NCI-H128 (cell line): ENCODE measurements at regions not wholly inside any gene's neighbourhood (a gene's known extent, or its start where the extent isn't known, plus 50 kb on each side); places are given as distances from the start of the nearest gene placed in this dataset.
"Not testable (repeated sequence)": the region's sequence is repeated elsewhere in the genome, so short reads cannot be mapped to it uniquely, and the experiment has no call there.

Experiments used
- DNase-seq: peaks from one replicate; lab custom pipeline; 2025; ENCODE audit not compliant: unreplicated experiment; lab: John Stamatoyannopoulos, UW

DNA sequence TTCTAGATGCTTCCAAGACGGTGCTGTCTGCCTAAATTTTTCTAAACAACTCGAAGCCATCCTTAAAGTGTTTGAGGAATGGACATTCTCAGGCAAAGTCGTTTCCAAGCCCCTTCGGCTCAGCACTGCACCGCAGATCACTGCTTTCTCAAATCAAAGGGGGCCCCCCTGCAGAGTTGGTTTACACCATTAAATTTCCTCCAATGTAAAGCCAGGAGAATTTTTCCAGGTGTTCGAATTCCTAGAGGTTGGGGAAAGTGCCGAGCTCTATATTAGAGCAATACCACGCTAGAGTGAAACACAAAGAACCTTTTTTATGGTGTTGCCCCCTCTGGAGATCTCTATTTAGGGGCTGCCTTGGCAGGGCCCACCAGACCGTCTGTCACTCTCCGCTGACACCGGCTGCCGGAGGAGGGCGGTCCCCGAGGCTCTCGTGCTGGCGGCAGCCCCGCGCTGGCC, 277.9 kb upstream of the NR2F2 start:
- no peak for DNase-seq

DNA sequence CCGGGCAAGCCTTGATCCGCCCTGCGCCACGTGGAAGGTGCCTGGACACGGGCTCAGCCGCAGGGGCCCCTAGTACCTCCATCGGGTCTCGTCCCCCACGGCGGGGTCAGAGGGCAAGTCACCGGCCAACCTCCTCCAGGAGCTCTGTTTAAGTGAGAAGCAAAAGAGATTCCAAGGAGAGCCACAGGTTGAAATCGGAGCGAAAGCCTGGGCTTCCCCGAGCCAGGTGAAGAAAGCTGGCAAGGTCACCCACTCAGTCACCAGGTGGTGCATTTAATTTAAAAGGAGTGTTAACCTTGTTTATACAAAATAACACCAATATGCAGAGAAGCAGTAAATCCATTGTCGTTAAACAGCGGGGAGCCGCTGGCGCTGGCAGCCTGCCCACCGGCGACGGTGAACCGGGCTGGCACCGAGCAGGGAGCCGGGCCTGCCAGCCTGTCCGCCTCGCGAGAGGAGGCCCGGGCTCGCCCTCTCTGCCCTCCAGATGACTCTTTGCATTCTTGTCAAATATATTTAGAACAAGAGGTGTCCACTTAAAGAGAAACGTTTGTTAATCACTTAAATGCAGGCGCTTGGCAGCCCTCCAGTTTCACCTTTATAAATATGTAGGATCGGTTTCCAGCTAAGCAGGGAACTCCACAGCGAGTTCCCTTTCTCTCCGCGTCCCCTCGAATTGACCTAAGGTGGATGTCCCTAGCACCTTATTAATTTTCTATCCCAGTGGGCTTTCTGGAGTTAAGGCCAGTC, 277.3 kb upstream of the NR2F2 start:
- peak; percentile 63 for DNase-seq

DNA sequence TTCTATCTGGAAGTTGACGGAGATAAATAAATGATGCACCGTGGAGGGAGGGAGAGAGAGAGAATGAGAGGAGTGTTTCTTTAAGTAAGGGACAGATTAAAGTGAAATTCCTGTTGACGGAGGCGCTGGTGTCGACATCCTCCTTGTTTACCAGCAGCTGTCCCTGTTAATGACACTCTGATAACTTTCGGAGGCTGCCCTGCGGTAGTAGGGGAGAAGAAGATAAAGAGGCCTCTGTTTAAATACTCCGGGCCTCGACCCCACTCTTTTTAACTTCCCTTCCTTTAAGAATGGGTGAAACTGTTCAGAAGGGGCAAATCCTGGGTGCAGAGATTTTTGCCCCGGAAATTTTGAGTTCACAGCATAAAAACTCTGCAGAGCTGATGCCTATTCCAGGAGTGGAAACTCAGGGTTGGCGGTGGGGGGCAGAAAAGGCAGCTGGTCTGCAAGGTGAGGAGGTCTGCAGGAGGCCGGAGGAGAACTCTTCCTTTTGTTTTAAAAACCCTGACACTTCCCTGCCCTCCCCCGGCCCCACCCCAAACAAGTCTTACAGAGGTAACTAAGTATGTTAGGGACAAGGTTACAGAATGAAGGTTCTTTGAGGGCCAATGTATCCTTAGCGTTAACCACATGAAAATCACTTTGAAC, 276.6 kb upstream of the NR2F2 start:
- no peak for DNase-seq

DNA sequence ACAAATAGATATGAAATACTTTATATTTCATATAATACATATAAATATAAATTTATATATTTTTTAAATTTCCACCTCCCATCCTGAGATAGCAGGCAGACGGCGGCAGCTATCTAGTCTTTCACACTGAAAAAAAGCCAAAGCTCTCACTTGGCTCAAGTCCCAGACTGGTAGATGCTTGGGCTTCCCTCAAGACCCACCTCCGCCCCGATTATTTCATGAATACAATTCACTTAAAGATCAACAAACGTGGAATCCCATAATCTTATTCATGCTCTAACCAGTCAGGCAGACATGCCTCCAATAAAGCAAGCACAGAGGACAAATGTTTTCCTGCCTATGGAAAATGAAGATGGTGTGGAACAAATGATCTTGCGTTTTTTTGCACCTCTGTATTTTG, 275.9 kb upstream of the NR2F2 start:
- no peak for DNase-seq

DNA sequence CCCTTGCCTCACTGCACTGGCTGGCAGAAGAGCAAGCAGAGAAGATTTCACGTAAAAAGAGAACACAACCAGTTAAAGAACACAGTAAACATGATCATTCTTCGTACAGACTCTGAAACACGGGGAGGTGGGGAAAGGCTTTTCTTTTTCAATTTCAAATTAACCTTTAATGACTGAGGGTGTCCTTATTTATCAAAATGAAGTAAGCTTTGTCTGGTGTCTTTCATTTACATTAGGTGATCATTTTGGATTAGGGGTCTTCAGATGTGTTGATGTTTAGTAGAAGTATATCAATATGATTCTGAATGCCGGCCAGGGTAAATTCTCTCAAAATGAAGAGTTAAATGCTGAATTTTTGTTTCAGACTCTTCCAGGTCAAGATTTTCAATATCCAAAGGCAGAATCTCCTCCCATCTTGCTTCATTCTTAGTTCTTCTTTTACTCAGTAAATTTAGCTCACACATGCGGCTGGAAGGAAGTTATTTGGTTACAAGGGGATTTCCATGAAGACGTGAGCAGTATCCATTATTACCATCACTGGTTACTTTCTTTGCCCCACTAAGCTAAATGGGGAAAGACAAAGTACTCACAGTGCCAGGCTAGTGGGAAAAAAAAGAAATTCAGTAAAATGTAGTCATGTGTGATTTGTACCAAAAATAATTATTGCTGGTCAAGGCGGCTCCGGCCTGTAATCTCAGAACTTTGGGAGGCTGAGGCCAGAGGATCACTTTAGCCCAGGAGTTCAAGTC, 272.2 kb upstream of the NR2F2 start:
- no peak for DNase-seq

DNA sequence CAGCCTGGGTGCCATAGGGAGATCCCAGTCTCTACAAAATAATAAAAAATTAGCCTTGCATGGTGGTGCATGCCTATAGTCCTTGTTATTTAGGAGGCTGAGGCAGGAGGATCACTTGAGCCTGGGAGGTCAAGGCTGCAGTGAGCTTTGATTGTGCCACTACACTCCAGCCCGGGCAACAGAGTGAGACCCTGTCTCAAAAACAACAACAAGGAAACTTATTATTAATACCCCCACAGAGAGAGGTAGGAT, 271.7 kb upstream of the NR2F2 start:
- not testable (repeated sequence) for DNase-seq

DNA sequence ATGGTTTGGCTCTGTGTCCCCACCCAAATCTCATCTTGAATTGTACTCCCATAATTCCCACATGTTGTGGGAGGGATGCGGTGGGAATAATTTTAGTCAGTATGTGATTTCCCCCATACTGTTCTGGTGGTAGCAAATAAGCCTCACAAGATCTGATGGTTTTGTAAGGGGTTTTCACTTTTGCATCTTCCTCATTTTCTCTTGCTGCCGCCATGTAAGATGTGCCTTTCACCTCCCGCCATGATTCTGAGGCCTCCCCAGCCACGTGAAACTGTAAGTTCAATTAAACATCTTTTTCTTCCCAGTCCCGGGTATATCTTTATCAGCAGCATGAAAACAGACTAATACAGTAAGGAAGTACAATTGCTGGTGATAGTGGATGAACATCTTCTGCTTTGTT, 269.9 kb upstream of the NR2F2 start:
- not testable (repeated sequence) for DNase-seq

DNA sequence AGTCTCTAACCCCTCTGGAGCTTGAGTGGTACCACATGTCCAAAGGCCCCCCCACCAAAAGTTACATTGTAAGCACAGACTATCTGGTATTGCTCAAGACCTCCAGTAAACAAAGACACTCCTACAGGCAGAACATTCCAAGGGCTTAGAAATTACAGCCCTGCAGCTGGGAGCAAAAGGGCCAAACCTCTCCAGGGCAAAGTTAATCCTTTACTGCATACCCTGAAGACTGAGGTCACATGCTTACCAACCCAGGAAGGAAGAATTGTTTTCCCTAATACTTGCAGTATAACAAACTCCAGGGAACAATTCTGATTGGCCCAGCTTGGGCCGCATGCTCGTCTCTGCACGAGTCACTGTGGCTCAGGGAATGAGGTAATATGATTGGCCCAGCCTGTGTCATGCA, 266.1 kb upstream of the NR2F2 start:
- DNase-seq: no peak

DNA sequence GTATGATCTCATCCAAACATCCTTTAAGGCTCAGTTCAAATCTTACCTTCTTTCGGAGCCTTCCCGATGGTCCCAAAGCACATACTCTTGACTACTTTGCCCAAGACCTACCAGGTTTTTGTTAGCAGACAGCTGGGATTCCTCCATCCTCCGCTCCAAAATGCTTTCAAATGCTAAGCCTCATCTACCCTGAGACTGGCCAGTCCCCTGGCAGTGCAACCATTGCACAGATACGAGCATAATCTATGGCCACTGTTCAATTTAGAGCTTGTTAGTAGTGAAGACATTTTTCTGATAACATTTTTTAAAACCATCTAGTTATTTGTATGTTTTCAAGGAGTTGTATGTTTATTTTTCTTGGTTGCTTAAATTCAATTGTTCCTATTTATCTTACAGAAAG, 264.4 kb upstream of the NR2F2 start:
- no peak for DNase-seq

DNA sequence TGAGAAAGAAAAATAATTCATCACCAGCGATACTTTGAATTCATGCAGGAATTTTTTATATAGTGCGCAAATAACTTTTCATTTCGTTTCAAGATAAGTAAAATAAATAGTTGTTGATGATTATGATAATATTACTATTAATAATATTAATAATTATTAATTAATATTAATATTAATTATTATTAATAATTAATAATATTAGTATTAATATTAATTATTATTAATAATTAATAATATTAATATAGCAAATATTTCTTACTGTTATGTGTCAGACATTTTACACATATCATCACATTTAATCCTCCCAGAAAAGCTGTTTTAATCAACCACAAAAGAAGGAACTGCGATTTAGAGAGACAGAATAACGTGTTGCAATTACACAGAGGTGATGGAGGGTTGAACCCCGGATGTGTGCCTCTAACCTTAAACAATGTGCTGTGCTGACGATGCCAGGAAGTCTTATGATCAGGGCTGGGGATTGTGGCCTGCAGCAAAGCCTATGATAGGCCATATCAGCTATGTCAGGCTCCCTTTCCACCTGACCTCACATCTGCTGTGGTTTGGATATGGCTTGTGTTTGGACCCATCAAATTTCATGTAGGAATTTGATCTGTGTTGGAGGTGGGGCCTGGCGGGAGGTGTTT, 263.5 kb upstream of the NR2F2 start:
- no peak for DNase-seq

DNA sequence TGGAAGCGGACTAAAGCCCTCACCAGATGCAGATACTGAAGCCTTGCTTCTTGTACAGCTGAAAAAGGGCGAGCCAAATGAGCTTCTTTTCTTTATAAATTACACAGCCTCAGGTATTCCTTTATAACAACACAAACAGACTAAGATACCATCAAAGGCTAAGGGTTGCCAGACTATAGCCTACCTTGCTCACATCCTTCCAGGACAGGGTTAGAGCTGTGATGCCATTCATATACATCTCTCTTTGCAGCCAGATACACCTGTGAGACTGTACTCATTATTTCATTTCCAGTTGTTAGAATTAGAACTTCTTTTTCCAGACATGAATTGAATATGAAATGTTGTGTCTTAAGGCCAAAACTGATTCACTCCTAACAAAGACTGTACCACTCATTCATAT, 262.8 kb upstream of the NR2F2 start:
- DNase-seq: no peak

DNA sequence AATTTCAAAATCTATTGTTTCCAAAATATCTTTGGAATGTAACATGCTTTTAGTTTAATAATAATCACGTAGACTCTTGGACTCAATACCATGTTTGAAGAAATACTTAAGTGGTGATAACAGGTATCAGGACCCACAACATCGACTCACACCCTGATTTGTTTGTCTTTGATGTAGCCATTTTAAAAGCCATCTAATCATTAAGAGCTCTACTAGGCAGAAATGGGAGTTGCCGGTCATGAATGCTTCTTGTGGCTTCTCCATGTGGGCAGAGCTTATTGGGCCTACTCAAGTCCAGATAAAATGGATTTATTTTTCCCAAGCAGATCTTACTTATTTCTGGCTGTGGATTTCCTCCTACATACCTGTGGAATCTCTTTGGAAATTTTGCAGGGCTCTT, 261.6 kb upstream of the NR2F2 start:
- DNase-seq: no peak

DNA sequence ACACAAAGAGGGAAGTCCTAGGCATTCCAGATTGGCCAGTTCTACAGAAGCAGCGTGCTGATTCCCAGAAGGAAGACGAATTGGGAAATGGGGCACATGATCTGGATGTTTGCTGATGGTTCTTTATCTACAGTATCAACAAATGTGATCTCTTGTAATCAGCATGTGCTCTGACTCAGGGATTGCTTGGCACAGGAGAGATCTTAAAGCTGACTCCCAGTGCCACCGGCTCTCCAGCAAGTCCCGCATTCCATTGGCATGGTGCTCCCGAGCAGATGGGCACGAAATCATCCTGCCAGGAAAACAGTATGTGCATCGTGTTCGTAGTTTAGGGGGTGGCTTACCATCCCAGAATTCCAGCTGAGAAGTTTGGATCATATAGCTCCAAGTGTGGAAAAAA, 259.9 kb upstream of the NR2F2 start:
- DNase-seq: no peak

DNA sequence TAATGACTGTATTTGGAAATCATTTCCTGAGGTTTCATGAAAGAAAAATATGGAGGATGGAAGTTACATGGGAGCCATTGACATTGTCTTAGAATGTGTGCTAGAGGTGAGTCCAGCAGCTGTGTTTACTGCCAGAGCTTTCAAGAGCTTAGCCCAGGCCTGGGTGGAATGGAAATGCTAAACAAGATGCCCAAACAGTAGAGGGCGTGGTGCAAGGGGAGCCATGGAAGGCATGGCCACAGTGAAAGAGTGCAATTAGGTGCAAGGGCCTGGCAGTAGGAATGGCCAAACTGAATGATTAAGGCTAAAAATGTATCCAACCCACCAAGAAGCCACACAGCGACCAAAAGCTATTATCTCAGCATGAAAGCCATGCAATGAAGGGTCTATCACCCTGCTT, 257.7 kb upstream of the NR2F2 start:
- no peak for DNase-seq

DNA sequence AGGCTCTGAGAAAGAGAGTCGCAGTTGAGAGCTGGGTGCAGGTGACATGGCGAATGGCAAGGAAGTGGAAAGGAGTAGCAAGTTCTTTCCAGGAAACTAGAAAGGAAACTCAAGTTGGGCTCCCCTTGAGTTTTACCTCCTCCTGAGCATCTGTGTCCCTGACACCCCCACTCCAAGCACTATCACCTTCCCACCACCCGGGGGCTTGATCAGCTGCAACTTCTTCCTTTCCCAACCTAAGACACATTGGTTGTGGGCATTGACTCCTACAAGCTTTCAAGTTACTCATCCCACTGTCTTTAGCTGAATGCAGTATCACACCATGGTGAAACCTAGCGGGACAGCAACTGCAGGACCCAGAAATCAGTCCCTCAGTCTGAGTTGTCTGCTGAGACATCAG, 256.6 kb upstream of the NR2F2 start:
- DNase-seq: no peak

DNA sequence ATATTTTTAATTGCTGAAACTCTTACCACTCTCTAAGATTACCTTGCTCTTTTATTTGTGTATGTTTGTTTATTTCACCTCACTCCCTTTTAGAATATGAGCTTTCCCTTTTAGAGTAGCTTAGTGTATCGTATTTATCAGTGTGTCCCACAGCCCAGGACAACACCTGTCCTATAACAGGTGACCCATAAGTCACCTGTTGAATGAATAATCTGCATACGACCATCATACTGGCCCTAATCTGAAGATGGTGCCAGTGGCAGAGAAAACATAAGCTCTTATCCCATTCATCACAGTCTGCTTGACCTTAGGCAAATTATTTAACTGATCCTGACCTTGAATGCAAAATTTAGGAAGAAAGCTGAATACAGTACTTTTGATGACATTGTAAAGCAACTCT, 254.6 kb upstream of the NR2F2 start:
- no peak for DNase-seq

DNA sequence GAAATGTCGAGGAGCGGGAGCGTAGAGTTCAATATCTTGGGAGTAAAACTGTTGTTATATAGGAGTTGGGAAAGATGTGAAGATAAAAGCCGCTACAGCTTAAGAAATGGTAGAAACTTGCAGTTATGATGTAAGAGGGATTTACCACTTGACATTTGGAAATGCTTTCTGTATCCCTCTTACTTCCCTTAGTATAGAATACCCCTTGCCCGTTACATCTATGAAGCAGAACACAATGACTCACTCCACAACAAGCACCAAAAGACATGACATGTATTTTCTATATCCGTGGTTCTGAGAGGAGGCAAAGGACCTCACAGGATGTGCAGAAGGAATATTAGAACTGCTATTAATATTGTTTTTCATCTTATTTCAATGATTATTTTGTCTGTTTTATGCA, 254.2 kb upstream of the NR2F2 start:
- DNase-seq: no peak

DNA sequence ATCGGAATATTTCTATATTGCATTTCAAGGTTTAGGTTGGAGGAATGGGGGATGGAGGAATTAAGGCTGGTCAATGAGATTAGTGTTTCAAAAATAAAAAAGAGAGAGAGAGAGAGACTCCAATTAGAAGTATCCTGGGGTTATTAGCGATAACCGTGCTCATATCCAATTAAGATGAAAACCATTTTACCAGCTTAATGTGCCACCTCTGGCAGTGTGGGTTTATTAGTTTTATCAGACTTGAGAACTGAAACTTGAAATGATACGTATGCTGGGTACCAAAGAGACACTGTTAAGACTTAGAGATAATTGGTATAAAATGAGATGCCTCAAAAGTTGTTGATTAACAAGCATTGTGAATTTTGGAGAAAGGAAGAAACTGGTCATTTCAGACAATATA, 251.5 kb upstream of the NR2F2 start:
- no peak for DNase-seq

DNA sequence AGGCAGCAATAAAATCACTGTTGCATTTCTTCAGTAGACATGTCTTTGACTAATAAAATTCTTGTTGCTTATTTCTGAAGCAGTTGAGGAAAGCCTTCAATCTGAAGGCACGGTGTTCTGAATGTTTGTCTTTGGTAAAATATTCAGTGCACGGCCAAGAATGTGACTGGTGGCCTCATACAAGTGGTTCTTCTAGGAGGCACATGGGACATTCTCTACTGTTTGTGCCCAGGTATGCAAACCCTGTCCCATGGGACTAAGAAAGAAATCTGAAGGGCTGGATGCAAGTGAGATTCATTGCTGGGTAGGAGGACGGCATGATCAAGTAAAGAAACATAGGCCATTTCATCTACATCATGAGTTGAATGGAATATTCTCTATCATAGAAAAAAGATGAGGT, 250.6 kb upstream of the NR2F2 start:
- no peak for DNase-seq

DNA sequence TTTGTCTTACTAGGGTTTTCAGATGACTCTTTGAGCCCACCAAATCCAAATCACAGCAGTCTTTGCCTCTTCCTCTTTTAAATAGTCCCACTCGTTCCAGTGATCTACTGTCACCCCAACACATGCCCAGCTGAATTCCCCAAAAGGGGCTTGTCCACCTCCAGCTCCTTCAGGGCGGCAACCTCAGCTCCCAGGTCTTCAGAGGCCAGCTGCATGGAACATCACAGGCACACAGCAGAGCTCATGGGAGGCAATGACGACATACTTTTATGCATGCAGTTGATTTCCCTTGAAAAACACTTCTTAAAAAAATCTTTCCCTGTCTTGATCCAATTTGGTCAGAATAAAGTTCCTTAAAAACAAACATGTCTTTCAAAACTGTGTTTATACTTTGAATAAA, 244.3 kb upstream of the NR2F2 start:
- DNase-seq: no peak

DNA sequence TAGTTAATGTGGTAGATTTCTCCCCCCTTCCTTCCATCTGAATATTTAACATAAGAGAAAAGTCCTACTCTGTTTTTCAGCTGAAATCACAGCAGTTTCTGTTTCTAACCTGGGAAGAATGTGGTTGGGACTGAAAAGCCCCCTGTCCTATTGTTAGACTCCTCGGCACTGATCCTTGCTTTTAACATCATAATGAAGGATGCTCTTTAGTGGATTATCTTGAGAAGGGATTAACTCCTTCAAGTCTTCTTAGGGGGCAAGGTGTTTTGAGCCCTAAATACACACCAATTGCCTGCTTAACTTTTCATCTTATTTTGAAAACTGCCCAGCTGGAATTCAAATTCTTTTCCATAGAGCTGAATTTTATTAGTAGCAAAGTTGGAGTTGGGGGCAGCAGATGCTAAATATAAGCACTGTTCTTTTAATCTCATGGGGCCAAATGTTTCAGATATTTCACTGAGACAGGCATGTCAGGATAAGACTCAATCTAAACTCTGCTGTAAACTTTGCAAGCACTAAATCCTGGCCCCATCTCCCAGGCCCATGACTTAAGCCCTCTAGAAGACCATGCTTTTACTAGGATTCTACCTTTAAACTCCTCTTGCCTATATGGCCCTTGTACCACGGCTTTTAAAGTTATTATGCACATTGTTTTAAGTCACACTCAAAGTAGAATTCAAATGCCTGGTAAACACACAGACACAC, 243.2 kb upstream of the NR2F2 start:
- DNase-seq: no peak
